HCT116 (cell line): ENCODE measurements at regions not wholly inside any gene's neighbourhood (a gene's known extent, or its start where the extent isn't known, plus 50 kb on each side); places are given as distances from the start of the nearest gene placed in this dataset.
"Not testable (repeated sequence)": the region's sequence is repeated elsewhere in the genome, so short reads cannot be mapped to it uniquely, and the experiment has no call there.

ENCODE experiments used
- ATAC-seq: fragments of 200-7000 bp; cut with Tn5 transposase; 2 replicates; pipeline ENCODE4 v1.9.1; 2020; ENCODE audit warnings: mild to moderate bottlenecking, moderate library complexity
- BruUV-seq: library from RNA; stranded (reverse); fragments of 400-500 nt; replicated peaks from 2 replicates; lab custom pipeline; 2021; lab: Mats Ljungman, UMichigan
- CTCF ChIA-PET: fragments of 300-600 bp; sonication (Branson Sonifier 250); formaldehyde crosslinking; loops from one replicate; lab custom pipeline; 2021; ENCODE audit warnings: antibody characterized with exemption; lab: Charles Lee
- POLR2A ChIA-PET: fragments of 300-600, 350-600 bp; sonication (Branson Sonifier 250); formaldehyde crosslinking; loops from one replicate; lab custom pipeline; 2021; ENCODE audit warnings: antibody characterized with exemption; lab: Charles Lee
- RAD21 ChIA-PET, 2 experiments: fragments of 300-600 bp; sonication (Branson Sonifier 250); formaldehyde crosslinking; loops; one replicate each; lab custom pipeline; 2023; ENCODE audit warnings: low total read pairs in 2 of 2; ENCODE audit not compliant: uncharacterized antibody in 2 of 2, unreplicated experiment in 2 of 2, low non-redundant PET in 1 of 2; lab: Charles Lee
- DNase-seq: peaks from one replicate; pipeline ENCODE4 v3.0.0-alpha.2; 2010; ENCODE audit warnings: low read depth, low spot score
- H2AFZ ChIP-seq: fragments of 200-600 bp; shearing (Covaris generic), sonication (generic); 2 replicates; pipeline ENCODE4 v1.6.1; 2017; ENCODE audit warnings: low read depth, mixed run types, mixed read lengths, antibody characterized with exemption, low read length; ENCODE audit not compliant: poor library complexity, severe bottlenecking
- H3K27ac ChIP-seq: 2 replicates; pipeline ENCODE4 v1.5.1; 2012; ENCODE audit warnings: low read depth, low read length
- H3K27me3 ChIP-seq: fragments of 200-600 bp; sonication (generic); 2 replicates; pipeline ENCODE4 v1.6.1; 2016; ENCODE audit warnings: mixed run types, low read length, mixed read lengths; ENCODE audit not compliant: insufficient read depth
- H3K36me3 ChIP-seq, 2 experiments: fragments of 200-500 bp in 1 of 2; fragments of 200-600 bp in 1 of 2; sonication (Bioruptor generic) in 1 of 2; sonication (generic) in 1 of 2; 2 replicates each; pipeline versions ENCODE4 v1.5.1 to v1.6.1; 2014 to 2016; ENCODE audit warnings: low read length in 2 of 2, inconsistent platforms in 1 of 2, mixed read lengths in 1 of 2, mixed run types in 1 of 2; ENCODE audit not compliant: insufficient read depth in 2 of 2, control insufficient read depth in 1 of 2
- H3K4me1 ChIP-seq, 2 experiments: fragments of 200-600 bp in 1 of 2; sonication (generic) in 1 of 2; 2 replicates each; pipeline versions ENCODE4 v1.5.1 to v1.6.1; 2012 to 2017; ENCODE audit warnings: low read length in 2 of 2, inconsistent platforms in 1 of 2, mild to moderate bottlenecking in 1 of 2, mixed read lengths in 1 of 2, mixed run types in 1 of 2, moderate library complexity in 1 of 2; ENCODE audit not compliant: insufficient read depth in 2 of 2, control insufficient read depth in 1 of 2
- H3K4me2 ChIP-seq: fragments of 200-600 bp; sonication (generic); 2 replicates; pipeline ENCODE4 v1.6.1; 2017; ENCODE audit warnings: mixed run types, low read length, mixed read lengths
- H3K4me3 ChIP-seq, 2 experiments: fragments of 200-600 bp in 1 of 2; sonication (generic) in 1 of 2; replicated peaks in 1 of 2; 2 replicates each; pipeline ENCODE4 v1.5.1; 2011 to 2016; ENCODE audit warnings: low read length in 2 of 2, control low read depth in 1 of 2, low read depth in 1 of 2, mild to moderate bottlenecking in 1 of 2, mixed read lengths in 1 of 2, mixed run types in 1 of 2
- H3K79me2 ChIP-seq: fragments of 200-600 bp; sonication (generic); 2 replicates; pipeline ENCODE4 v1.6.1; 2017; ENCODE audit warnings: mild to moderate bottlenecking, mixed run types, low read length, moderate library complexity, mixed read lengths; ENCODE audit not compliant: insufficient read depth
- H3K9ac ChIP-seq: fragments of 200-600 bp; sonication (generic); 2 replicates; pipeline ENCODE4 v1.6.1; 2016; ENCODE audit warnings: low read length, mixed read lengths
- H3K9me2 ChIP-seq: fragments of 200-600 bp; sonication (generic), shearing (Covaris generic); 2 replicates; pipeline ENCODE4 v1.6.1; 2017; ENCODE audit warnings: mixed run types, mild to moderate bottlenecking, moderate library complexity; ENCODE audit not compliant: insufficient read depth
- H3K9me3 ChIP-seq, 2 experiments: fragments of 200-500 bp in 1 of 2; fragments of 200-600 bp in 1 of 2; sonication (Bioruptor generic) in 1 of 2; sonication (generic) in 1 of 2; 2 replicates each; pipeline ENCODE4 v1.6.1; 2014 to 2017; ENCODE audit warnings: low read length in 2 of 2, mixed read lengths in 2 of 2, inconsistent platforms in 1 of 2, low read depth in 1 of 2, mild to moderate bottlenecking in 1 of 2, mixed run types in 1 of 2, moderate library complexity in 1 of 2; ENCODE audit not compliant: control insufficient read depth in 1 of 2, insufficient read depth in 1 of 2
- H4K20me1 ChIP-seq: fragments of 200-600 bp; sonication (generic), shearing (Covaris generic); 2 replicates; pipeline ENCODE4 v1.6.1; 2017; ENCODE audit warnings: mixed run types, mild to moderate bottlenecking, moderate library complexity; ENCODE audit not compliant: insufficient read depth
- EGR1 ChIP-seq: IDR thresholded peaks from 2 replicates; pipeline ENCODE4 v1.6.1; 2012; ENCODE audit warnings: low read depth
- EZH2 ChIP-seq: fragments of 200-600 bp; sonication (generic); IDR thresholded peaks from 2 replicates; pipeline ENCODE4 v1.6.1; 2017; ENCODE audit warnings: antibody characterized with exemption, mixed run types
- EZH2phosphoT487 ChIP-seq: fragments of 200-600 bp; IDR thresholded peaks from 2 replicates; pipeline ENCODE4 v1.6.1; 2018; ENCODE audit warnings: antibody characterized with exemption, borderline replicate concordance
- POLR2A ChIP-seq: IDR thresholded peaks from 2 replicates; pipeline ENCODE4 v1.7.0; 2011; ENCODE audit warnings: borderline replicate concordance; ENCODE audit not compliant: insufficient read depth, insufficient read length; ENCODE audit errors: extremely low read depth
- POLR2AphosphoS5 ChIP-seq: IDR thresholded peaks from 2 replicates; pipeline ENCODE4 v1.6.1; 2011; ENCODE audit warnings: mild to moderate bottlenecking, low read depth, low read length, moderate library complexity
- TCF7L2 ChIP-seq: IDR thresholded peaks from 2 replicates; pipeline ENCODE4 v1.7.0; 2011; ENCODE audit warnings: borderline replicate concordance, inconsistent platforms; ENCODE audit not compliant: insufficient read depth, insufficient read length; ENCODE audit errors: extremely low read depth
- YY1 ChIP-seq: IDR thresholded peaks from 2 replicates; pipeline ENCODE4 v1.6.1; 2011; ENCODE audit warnings: low read length, low read depth, moderate library complexity, mild to moderate bottlenecking; ENCODE audit not compliant: insufficient replicate concordance; ENCODE audit errors: extremely low read depth
- intact Hi-C: fragments of 100-400 bp; cut with micrococcal nuclease; formaldehyde crosslinking; loops from 2 replicates; pipeline ENCODE4 v1.10.0; 2022

GRCh38 chr10:46106410-46107255 lies 60.6 kb upstream of the MSMB start:
- no peaks in the 10 kb centered on the region for H3K36me3 ChIP-seq
- H3K9me2 ChIP-seq: no peaks in the 10 kb centered on the region
- H3K9me3 ChIP-seq: no peaks in the 10 kb centered on the region
- RAD21 ChIA-PET: interaction anchor here in 1 of 2 experiments (1.0 kb wide), 1 partner anchor 176 kb away, joined by 3 read pairs; no protein-coding TSS in a partner anchor
- intact Hi-C loops: no loop called here
- peaks cover 8 to 9% of the 10 kb centered on the region in 2 experiments; a peak in 3 of 4 replicates for H3K4me1 ChIP-seq
- H3K27ac ChIP-seq: no peak overlapping the region
- DNase-seq: peak; percentile 21
- H3K27me3 ChIP-seq: no peaks in the 10 kb centered on the region
- H2AFZ ChIP-seq: peak overlapping the region; percentile 95
- peak overlapping the region; percentile 49 to 56 for H3K4me3 ChIP-seq
- no peak for TF ChIP-seq EZH2
- peak; percentile 34 for TF ChIP-seq POLR2A
- TF ChIP-seq POLR2AphosphoS5: peak; percentile 56
- no peak for TF ChIP-seq EGR1
- TF ChIP-seq YY1: no peak
- TF ChIP-seq TCF7L2: peak; percentile 59
- no peak for TF ChIP-seq EZH2phosphoT487
- TF ChIP-seq, all 23 proteins: peak for 3
- CTCF ChIA-PET: no interaction called here
- no peaks in the 10 kb centered on the region for H3K79me2 ChIP-seq
- H3K9ac ChIP-seq: peak overlapping the region; percentile 27; the same call in 1 of the 2 replicates
- peak overlapping the region; percentile 88 for H3K4me2 ChIP-seq
- H4K20me1 ChIP-seq: no peaks in the 10 kb centered on the region
- no TSS peak for BruUV-seq
- POLR2A ChIA-PET: interaction anchor here (0.5 kb wide), 1 partner anchor 65 kb away, joined by 3 read pairs; no protein-coding TSS in a partner anchor
- peak; percentile 98 for ATAC-seq

GRCh38 chr10:46108158-46108499 lies 62.1 kb upstream of the MSMB start:
- H3K4me3 ChIP-seq, H3K9ac ChIP-seq, H3K4me2 ChIP-seq, H3K27me3 ChIP-seq, intact Hi-C loops, H3K4me1 ChIP-seq, CTCF ChIA-PET, DNase-seq, H3K9me3 ChIP-seq, H4K20me1 ChIP-seq, H3K79me2 ChIP-seq, RAD21 ChIA-PET, H3K9me2 ChIP-seq, H3K36me3 ChIP-seq, H2AFZ ChIP-seq, BruUV-seq, ATAC-seq, H3K27ac ChIP-seq: not testable (repeated sequence)
- POLR2A ChIA-PET: interaction anchor here (0.9 kb wide), 1 partner anchor 175 kb away, joined by 3 read pairs; no protein-coding TSS in a partner anchor

- H3K27me3 ChIP-seq, H3K9ac ChIP-seq, H3K9me3 ChIP-seq, DNase-seq, RAD21 ChIA-PET, H3K4me3 ChIP-seq, H3K4me2 ChIP-seq, H2AFZ ChIP-seq, H3K4me1 ChIP-seq, H3K9me2 ChIP-seq, CTCF ChIA-PET, H4K20me1 ChIP-seq, H3K27ac ChIP-seq, H3K79me2 ChIP-seq, H3K36me3 ChIP-seq, POLR2A ChIA-PET, BruUV-seq, ATAC-seq, intact Hi-C loops: not testable (repeated sequence)
Observed at GRCh38 chr10:46154271-46154670, 108.2 kb upstream of the MSMB start.
